ENCODE measurements at regions not wholly inside any gene's neighbourhood (a gene's known extent, or its start where the extent isn't known, plus 50 kb on each side); places are given as distances from the start of the nearest gene placed in this dataset.

DNA sequence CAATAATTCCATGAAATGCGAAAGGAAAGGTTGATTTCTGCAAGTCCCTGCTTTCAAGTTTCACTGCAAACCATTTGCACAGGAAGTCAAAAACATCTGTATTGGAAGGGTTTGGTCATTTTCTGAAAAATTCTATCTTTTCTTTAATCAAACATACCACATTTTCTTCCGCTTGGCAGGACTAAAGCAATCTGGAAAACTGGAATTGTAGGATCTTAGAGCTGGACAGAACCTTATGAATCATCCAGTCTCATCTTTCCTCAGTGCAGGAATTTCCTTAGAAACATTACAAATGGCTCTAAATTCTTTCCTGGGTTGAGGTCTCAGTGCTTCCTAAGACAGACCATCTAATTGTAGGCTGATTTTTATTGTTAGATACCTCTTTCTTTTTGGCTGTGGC, 111.5 kb upstream of the ELAC2 start:
- H3K36me3 Mint-ChIP-seq = no peaks in the 10 kb centered on the region
- ChIA-PET POLR2A (no interaction called here), CTCF (no interaction called here)
- Histone ChIP-seq H3K36me3 (ENCODE audit: insufficient read depth, low read length) (no peaks in the 10 kb centered on the region), H3K4me1 (ENCODE audit: insufficient read depth, low read length) (no peaks in the 10 kb centered on the region), H3K27me3 (ENCODE audit: insufficient read depth, low read length, poor library complexity, severe bottlenecking) (no peaks in the 10 kb centered on the region), H3K9me3 (ENCODE audit: low read length) (no peaks in the 10 kb centered on the region), H3K4me3 (ENCODE audit: low read length) (no peak overlapping the region), H3K27ac (ENCODE audit: low read depth, low read length) (no peak overlapping the region)
- no peak overlapping the region for H3K27ac Mint-ChIP-seq
- peaks cover 0 to 7% of the 10 kb centered on the region in 2 donors for H3K27me3 Mint-ChIP-seq
- H3K4me3 Mint-ChIP-seq = no peak overlapping the region
- H3K4me1 Mint-ChIP-seq = no peaks in the 10 kb centered on the region
- DNase-seq = no peak
- peaks cover 0 to 3% (median 0%) of the 10 kb centered on the region in 5 donors for H3K9me3 Mint-ChIP-seq

DNA sequence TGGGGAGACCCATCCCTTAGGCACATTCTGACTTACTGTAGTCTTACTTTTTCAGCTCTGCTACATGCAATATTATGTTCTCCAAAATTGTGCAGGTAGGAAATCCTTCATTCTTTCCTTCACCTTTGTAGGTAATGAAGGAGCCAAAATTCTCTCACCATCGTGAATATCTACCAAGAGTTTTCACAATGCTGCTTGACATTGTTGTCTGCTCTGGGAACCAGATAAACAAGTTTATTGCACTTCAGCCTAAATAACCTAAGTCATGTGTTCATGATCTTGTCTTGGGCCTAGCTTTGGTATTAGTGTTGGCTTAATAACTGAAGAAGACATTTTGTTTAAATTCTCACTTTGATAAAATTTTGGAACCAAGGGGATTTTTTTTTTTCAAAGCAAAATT, 110.8 kb upstream of the ELAC2 start:
- no peak overlapping the region for H3K27ac Mint-ChIP-seq
- H3K4me3 Mint-ChIP-seq = no peak overlapping the region
- Histone ChIP-seq H3K27ac (ENCODE audit: low read depth, low read length) (no peak overlapping the region), H3K9me3 (ENCODE audit: low read length) (no peaks in the 10 kb centered on the region), H3K27me3 (ENCODE audit: insufficient read depth, low read length, poor library complexity, severe bottlenecking) (no peaks in the 10 kb centered on the region), H3K4me3 (ENCODE audit: low read length) (no peak overlapping the region), H3K4me1 (ENCODE audit: insufficient read depth, low read length) (no peaks in the 10 kb centered on the region), H3K36me3 (ENCODE audit: insufficient read depth, low read length) (no peaks in the 10 kb centered on the region)
- ChIA-PET CTCF (no interaction called here), POLR2A (no interaction called here)
- H3K27me3 Mint-ChIP-seq = peaks cover 0 to 7% of the 10 kb centered on the region in 2 donors
- peaks cover 0 to 3% (median 0%) of the 10 kb centered on the region in 5 donors for H3K9me3 Mint-ChIP-seq
- no peak for DNase-seq
- no peaks in the 10 kb centered on the region for H3K36me3 Mint-ChIP-seq
- H3K4me1 Mint-ChIP-seq = no peaks in the 10 kb centered on the region

DNA sequence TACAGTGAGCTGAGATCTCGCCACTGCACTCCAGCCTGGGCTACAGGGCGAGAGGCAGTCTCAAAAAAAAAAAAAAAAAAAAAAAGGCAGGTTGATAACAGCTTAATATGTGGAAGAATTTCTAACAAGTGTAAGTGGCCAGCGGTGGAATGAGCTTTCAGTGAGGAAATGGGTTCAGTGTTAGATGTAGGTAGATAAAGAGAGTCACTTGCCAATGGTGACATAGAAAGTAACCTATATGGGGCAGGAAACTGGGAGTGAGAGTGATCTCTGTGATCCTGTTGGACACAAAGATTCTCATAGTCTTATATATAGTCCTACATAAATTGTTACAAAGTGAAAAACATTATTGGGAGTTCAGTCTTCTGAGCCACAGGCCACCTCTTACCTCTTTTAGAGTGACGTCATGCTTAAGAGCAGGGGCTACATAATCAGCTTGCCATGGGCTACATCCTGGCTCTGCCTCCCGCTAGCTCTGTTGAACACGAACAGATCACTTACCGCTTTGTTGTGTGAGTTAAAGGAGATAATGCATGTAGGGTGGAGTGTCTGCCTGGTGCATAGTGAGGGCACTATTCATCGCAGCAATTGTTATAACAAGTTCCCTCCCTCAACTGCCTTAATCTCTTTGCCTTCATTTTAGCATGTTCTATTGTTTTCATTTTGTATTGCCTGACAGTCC, 110.2 kb upstream of the ELAC2 start:
- DNase-seq = no peak
- ChIA-PET POLR2A (no interaction called here), CTCF (interaction anchor here (0.7 kb wide), 1 partner anchor 1692 kb away, joined by 3 read pairs; no protein-coding TSS in a partner anchor)
- H3K4me1 Mint-ChIP-seq = no peaks in the 10 kb centered on the region
- H3K4me3 Mint-ChIP-seq = no peak overlapping the region
- H3K9me3 Mint-ChIP-seq = peaks cover 0 to 3% (median 0%) of the 10 kb centered on the region in 5 donors
- Histone ChIP-seq H3K4me1 (ENCODE audit: insufficient read depth, low read length) (no peaks in the 10 kb centered on the region), H3K27me3 (ENCODE audit: insufficient read depth, low read length, poor library complexity, severe bottlenecking) (no peaks in the 10 kb centered on the region), H3K36me3 (ENCODE audit: insufficient read depth, low read length) (no peaks in the 10 kb centered on the region), H3K27ac (ENCODE audit: low read depth, low read length) (no peak overlapping the region), H3K9me3 (ENCODE audit: low read length) (no peaks in the 10 kb centered on the region), H3K4me3 (ENCODE audit: low read length) (no peak overlapping the region)
- H3K36me3 Mint-ChIP-seq = no peaks in the 10 kb centered on the region
- H3K27me3 Mint-ChIP-seq = peaks cover 0 to 7% of the 10 kb centered on the region in 2 donors
- H3K27ac Mint-ChIP-seq = peak overlapping the region in 1 of 8 donors; percentile 67

DNA sequence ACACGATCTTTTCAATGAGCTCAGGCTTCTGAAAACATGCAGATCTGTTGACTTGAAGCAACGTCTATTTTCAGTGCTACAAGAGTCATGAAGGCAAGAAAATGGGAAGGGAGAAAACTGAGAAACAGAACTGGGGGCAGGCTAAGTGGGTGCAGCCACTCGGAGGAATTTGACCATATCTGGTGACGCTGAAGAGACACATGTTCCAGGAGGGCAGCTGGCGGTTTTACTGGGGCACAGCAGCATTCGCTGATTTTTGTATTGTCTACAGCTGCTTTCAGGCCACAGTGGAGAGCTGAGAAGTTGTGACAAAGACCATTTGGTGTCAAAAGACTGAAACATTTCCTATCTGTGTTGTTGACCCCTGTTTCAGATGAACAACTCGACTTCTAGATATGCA, 103.0 kb upstream of the ELAC2 start:
- Mint-ChIP-seq H3K27me3 (no peaks in the 10 kb centered on the region), H3K27ac (no peak overlapping the region)
- POLR2A ChIA-PET = no interaction called here

DNA sequence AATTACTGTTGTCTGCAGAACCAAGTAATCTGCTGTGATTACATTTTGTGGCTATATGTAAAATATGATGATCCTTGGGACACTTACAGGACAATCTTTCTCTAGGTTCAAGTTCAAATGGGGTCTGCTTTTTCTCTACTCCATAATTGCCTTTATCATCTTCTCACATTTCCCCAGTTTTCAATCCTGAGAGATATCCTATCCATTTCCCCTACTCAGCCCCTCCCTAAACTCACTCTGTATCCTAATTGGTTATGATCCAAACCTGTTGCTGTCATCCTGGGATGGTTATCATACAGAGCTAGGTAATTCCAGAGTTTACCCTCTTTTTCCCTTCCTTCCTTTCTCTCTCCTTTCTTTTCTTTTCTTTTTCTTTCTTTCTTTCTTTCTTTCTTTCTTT, 100.5 kb upstream of the ELAC2 start:
- Histone ChIP-seq H3K27me3 (ENCODE audit: insufficient read depth, low read length, poor library complexity, severe bottlenecking) (no peaks in the 10 kb centered on the region), H3K27ac (ENCODE audit: low read depth, low read length) (no peak overlapping the region), H3K9me3 (ENCODE audit: low read length) (no peaks in the 10 kb centered on the region), H3K4me1 (ENCODE audit: insufficient read depth, low read length) (no peaks in the 10 kb centered on the region), H3K4me3 (ENCODE audit: low read length) (no peak overlapping the region), H3K36me3 (ENCODE audit: insufficient read depth, low read length) (no peaks in the 10 kb centered on the region)
- POLR2A ChIA-PET = no interaction called here
- Mint-ChIP-seq H3K4me3 (no peak overlapping the region), H3K36me3 (no peaks in the 10 kb centered on the region), H3K27ac (no peak overlapping the region), H3K9me3 (peaks cover 0 to 5% (median 0%) of the 10 kb centered on the region in 5 donors), H3K27me3 (peaks cover 4 to 17% of the 10 kb centered on the region in 2 donors), H3K4me1 (no peaks in the 10 kb centered on the region)
- DNase-seq = no peak
- CTCF ChIA-PET = no interaction called here

More for the DNA sequence above, 103.0 kb upstream of the ELAC2 start:
- no peak overlapping the region for H3K27ac ChIP-seq (ENCODE audit: low read depth, low read length)
- no peaks in the 10 kb centered on the region for H3K36me3 ChIP-seq (ENCODE audit: insufficient read depth, low read length)
- H3K4me1 ChIP-seq (ENCODE audit: insufficient read depth, low read length) = no peaks in the 10 kb centered on the region
- H3K9me3 Mint-ChIP-seq = peaks cover 0 to 5% (median 0%) of the 10 kb centered on the region in 5 donors
- no peaks in the 10 kb centered on the region for H3K36me3 Mint-ChIP-seq
- no peak for DNase-seq
- H3K9me3 ChIP-seq (ENCODE audit: low read length) = no peaks in the 10 kb centered on the region
- no peak overlapping the region for H3K4me3 Mint-ChIP-seq
- H3K27me3 ChIP-seq (ENCODE audit: insufficient read depth, low read length, poor library complexity, severe bottlenecking) = no peaks in the 10 kb centered on the region
- H3K4me3 ChIP-seq (ENCODE audit: low read length) = no peak overlapping the region
- CTCF ChIA-PET = no interaction called here
- no peaks in the 10 kb centered on the region for H3K4me1 Mint-ChIP-seq

DNA sequence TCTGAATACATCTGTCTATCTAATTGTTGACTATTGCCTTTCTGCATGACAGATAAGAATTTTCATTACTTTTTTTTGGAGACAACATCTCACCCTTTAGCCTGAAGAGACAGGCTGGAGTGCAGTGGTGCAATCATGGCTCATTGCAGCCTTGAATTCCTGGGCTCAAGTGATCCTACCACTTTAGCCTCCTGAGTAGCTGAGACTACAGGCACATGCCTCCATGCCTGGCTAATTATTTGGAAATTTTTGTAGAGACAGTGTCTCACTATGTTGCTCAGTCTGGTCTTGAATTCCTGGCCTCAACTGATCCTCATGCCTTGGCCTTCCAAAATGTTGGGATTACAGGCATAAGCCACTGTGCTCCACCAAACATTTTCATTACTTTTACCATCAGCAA, 99.8 kb upstream of the ELAC2 start:
- no peaks in the 10 kb centered on the region for H3K4me1 Mint-ChIP-seq
- CTCF ChIA-PET = no interaction called here
- peak overlapping the region in 1 of 8 donors; percentile 9 for H3K27ac Mint-ChIP-seq
- no peaks in the 10 kb centered on the region for H3K36me3 Mint-ChIP-seq
- H3K36me3 ChIP-seq (ENCODE audit: insufficient read depth, low read length) = no peaks in the 10 kb centered on the region
- no peaks in the 10 kb centered on the region for H3K27me3 ChIP-seq (ENCODE audit: insufficient read depth, low read length, poor library complexity, severe bottlenecking)
- DNase-seq = no peak
- no peak overlapping the region for H3K4me3 ChIP-seq (ENCODE audit: low read length)
- H3K27me3 Mint-ChIP-seq = peaks cover 6 to 21% of the 10 kb centered on the region in 2 donors
- H3K9me3 Mint-ChIP-seq = peaks cover 0 to 5% (median 0%) of the 10 kb centered on the region in 5 donors
- no peak overlapping the region for H3K4me3 Mint-ChIP-seq
- no peak overlapping the region for H3K27ac ChIP-seq (ENCODE audit: low read depth, low read length)
- POLR2A ChIA-PET = no interaction called here
- H3K9me3 ChIP-seq (ENCODE audit: low read length) = no peaks in the 10 kb centered on the region
- H3K4me1 ChIP-seq (ENCODE audit: insufficient read depth, low read length) = no peaks in the 10 kb centered on the region

DNA sequence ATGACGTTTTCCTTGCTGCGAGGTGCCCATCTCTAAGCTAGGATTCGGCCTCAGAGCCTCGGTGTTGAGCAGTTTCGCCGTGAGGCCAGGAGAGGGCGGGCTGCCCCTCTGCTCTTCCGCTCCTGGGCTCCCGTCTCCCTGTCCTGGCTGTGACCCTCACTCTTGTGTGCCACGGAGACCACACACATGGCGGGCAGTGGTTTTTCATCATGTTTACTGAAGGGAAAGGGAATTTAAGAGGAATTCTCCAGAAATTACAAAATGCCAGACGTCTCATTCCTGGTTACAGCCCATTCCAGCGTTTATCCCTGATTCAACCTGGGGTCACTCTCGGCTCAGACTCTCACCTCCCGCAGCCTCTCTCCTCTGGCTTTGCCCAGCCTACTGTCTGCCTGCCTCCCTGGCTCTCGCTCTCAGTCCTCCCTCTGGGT, 96.8 kb upstream of the ELAC2 start:
- H3K27ac ChIP-seq (ENCODE audit: low read depth, low read length) = no peak overlapping the region
- no peaks in the 10 kb centered on the region for H3K4me1 ChIP-seq (ENCODE audit: insufficient read depth, low read length)
- Mint-ChIP-seq H3K9me3 (no peaks in the 10 kb centered on the region), H3K27me3 (peaks cover 11 to 23% of the 10 kb centered on the region in 2 donors), H3K4me3 (no peak overlapping the region), H3K36me3 (no peaks in the 10 kb centered on the region), H3K4me1 (no peaks in the 10 kb centered on the region), H3K27ac (no peak overlapping the region)
- H3K9me3 ChIP-seq (ENCODE audit: low read length) = no peaks in the 10 kb centered on the region
- no peaks in the 10 kb centered on the region for H3K36me3 ChIP-seq (ENCODE audit: insufficient read depth, low read length)
- POLR2A ChIA-PET = no interaction called here
- H3K4me3 ChIP-seq (ENCODE audit: low read length) = no peak overlapping the region
- no peaks in the 10 kb centered on the region for H3K27me3 ChIP-seq (ENCODE audit: insufficient read depth, low read length, poor library complexity, severe bottlenecking)
- no peak for DNase-seq
- CTCF ChIA-PET = no interaction called here

DNA sequence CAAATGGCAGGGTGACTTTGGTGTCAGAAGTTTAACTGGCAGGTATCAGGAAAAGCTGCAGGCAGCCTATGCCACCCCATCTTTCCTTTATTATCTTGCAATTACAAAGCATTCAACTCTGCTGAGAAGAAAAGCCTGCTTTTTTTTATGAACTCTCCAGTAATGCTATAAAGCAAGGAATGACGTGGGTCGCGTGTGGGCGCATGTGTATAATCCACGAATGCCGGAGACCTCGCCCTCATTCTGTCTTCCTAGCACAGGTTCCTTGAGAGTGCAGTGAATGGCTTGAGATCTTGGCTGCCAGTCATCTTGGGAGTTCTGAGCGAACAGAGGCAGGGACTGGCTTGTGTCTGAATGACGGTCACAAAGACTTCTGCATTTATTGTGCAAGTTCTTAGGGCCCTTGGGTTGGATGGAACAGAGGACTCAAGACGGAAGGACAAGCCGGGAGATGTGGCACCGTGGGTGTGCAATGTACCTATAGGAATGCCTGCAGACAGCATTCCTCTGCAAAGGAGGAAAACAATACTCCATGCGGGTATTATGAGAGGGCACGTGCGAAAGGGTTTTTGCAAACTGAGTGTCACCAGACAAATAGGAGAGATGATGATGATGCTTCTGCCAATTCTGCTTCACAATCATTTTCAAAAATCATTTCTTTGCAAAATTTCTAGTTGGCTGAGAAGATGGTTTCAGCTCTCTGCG, 96.1 kb upstream of the ELAC2 start:
- H3K27ac ChIP-seq (ENCODE audit: low read depth, low read length) = no peak overlapping the region
- H3K36me3 ChIP-seq (ENCODE audit: insufficient read depth, low read length) = no peaks in the 10 kb centered on the region
- H3K4me1 Mint-ChIP-seq = no peaks in the 10 kb centered on the region
- H3K9me3 Mint-ChIP-seq = no peaks in the 10 kb centered on the region
- H3K36me3 Mint-ChIP-seq = peaks cover 0 to under 1% (median 0%) of the 10 kb centered on the region in 3 donors
- POLR2A ChIA-PET = no interaction called here
- H3K27me3 Mint-ChIP-seq = peaks cover 11 to 23% of the 10 kb centered on the region in 2 donors
- H3K4me1 ChIP-seq (ENCODE audit: insufficient read depth, low read length) = no peaks in the 10 kb centered on the region
- no peak overlapping the region for H3K4me3 ChIP-seq (ENCODE audit: low read length)
- DNase-seq = no peak
- H3K27me3 ChIP-seq (ENCODE audit: insufficient read depth, low read length, poor library complexity, severe bottlenecking) = no peaks in the 10 kb centered on the region
- H3K4me3 Mint-ChIP-seq = no peak overlapping the region
- no peaks in the 10 kb centered on the region for H3K9me3 ChIP-seq (ENCODE audit: low read length)
- CTCF ChIA-PET = no interaction called here
- H3K27ac Mint-ChIP-seq = no peak overlapping the region

Data from CD8-positive, alpha-beta memory T cell (primary cell).